ENCODE measurements at regions not wholly inside any gene's neighbourhood (a gene's known extent, or its start where the extent isn't known, plus 50 kb on each side); places are given as distances from the start of the nearest gene placed in this dataset.

DNA sequence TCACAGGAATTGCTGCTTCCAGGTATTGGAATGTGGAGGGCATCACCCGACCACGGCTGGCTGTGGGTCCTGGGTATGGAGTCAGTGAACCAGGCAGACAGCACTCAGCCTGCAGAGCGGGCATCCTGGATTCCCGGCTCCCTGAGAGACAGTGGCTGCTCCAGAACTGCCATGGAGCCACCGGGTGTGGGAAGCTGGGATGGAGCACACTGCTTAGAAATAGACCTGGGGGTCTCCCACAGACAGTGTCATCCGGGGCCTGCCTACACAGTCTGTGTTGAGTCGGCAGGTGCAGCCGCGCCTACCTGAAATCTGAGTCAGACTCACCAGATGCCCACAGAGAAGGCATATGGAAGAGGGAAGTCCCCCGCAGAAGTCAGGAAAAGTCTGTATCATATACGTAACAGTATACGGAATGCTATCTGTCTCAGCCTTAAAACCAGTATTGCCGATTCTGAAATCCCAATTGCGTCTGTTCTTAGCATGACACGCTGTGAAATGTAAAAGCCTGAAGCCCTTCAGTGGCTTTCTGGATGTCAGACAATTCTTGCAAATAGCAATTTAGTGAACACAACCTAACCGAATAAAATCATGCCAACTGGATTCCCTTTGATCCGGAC, 509.7 kb upstream of the MYT1L start:
- peaks cover 76% of the 10 kb centered on the region for H3K9me3 Mint-ChIP-seq
- no peak overlapping the region for H3K4me3 Mint-ChIP-seq
- TF ChIP-seq, protein P1, sequence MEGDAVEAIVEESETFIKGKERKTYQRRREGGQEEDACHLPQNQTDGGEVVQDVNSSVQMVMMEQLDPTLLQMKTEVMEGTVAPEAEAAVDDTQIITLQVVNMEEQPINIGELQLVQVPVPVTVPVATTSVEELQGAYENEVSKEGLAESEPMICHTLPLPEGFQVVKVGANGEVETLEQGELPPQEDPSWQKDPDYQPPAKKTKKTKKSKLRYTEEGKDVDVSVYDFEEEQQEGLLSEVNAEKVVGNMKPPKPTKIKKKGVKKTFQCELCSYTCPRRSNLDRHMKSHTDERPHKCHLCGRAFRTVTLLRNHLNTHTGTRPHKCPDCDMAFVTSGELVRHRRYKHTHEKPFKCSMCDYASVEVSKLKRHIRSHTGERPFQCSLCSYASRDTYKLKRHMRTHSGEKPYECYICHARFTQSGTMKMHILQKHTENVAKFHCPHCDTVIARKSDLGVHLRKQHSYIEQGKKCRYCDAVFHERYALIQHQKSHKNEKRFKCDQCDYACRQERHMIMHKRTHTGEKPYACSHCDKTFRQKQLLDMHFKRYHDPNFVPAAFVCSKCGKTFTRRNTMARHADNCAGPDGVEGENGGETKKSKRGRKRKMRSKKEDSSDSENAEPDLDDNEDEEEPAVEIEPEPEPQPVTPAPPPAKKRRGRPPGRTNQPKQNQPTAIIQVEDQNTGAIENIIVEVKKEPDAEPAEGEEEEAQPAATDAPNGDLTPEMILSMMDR (IDR thresholded peaks at IDR 0.05) = no peak
- H3K27me3 Mint-ChIP-seq (ENCODE audit: insufficient read depth) = no peaks in the 10 kb centered on the region; the same call in none of the 2 replicates
- no peaks in the 10 kb centered on the region for H3K4me1 Mint-ChIP-seq (ENCODE audit: low read depth)
- H3K27ac Mint-ChIP-seq = no peak overlapping the region
- DNase-seq = no peak
- H3K36me3 Mint-ChIP-seq (ENCODE audit: low read depth) = peaks cover 12% of the 10 kb centered on the region; the same call in 1 of the 2 replicates

DNA sequence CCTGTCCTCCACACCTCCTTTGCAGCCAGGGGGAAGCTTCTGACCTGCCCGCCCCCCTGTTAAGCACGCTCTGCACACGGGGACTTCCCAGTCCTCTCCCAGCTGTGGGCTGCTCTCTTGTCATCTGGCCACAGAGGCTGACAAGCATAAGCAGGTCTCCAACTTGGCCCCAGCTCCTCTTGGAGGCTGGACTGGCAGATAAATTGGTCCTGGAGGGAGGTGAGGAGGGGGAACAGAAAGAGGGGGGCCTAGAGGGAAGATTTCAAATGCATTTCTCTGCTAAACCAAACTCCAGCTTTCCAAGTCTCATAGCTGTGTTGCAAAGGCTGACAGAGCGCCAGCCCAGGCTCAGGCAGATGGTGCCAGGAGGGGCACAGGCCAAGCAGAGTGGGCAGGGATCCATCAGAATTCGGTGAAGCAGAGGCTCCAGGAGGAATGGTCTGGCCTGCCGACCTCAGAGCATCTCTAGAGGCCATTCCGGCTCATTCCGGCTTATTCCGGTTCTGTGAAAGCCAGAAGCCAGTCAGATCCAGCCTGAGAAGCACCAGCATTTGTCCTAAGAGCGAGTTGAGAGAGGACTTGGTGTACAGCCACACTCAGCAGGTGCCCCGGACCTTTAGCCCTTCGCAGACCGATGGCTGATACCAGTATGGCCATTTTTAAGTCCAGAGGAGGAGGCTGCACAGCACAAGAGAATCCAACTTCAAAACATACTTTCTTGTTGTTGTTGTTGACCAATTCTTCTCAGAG, 508.9 kb upstream of the MYT1L start:
- peaks cover 12% of the 10 kb centered on the region; the same call in 1 of the 2 replicates for H3K36me3 Mint-ChIP-seq (ENCODE audit: low read depth)
- no peak overlapping the region for H3K27ac Mint-ChIP-seq

DNA sequence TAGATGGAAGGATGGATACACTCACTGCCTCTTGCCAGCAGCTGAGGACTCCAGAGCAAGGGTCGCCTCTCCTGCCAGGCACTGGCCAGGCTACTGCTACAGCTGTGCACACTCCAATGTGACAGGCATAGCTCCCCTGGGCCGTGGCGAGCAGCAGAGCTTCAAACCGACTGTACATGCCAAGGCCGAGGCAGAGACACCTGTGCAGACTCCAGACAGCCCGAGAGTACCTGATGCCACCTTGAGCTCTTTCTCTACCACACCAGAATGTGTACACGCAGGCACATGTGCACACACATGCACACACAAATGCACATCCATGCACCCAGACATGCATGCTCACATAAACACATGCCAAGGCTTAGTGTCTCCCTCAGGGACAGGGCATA, 508.3 kb upstream of the MYT1L start:
- Mint-ChIP-seq H3K4me1 (ENCODE audit: low read depth) (no peaks in the 10 kb centered on the region), H3K4me3 (no peak overlapping the region), H3K36me3 (ENCODE audit: low read depth) (peaks cover 12% of the 10 kb centered on the region; the same call in 1 of the 2 replicates), H3K27me3 (ENCODE audit: insufficient read depth) (no peaks in the 10 kb centered on the region; the same call in none of the 2 replicates), H3K9me3 (peaks cover 76% of the 10 kb centered on the region), H3K27ac (no peak overlapping the region)
- no peak for DNase-seq
- TF ChIP-seq, protein P1 (IDR thresholded peaks at IDR 0.05) = no peak

More for the DNA sequence above, 508.9 kb upstream of the MYT1L start:
- Mint-ChIP-seq H3K9me3 (peaks cover 76% of the 10 kb centered on the region), H3K27me3 (ENCODE audit: insufficient read depth) (no peaks in the 10 kb centered on the region; the same call in 1 of the 2 replicates), H3K4me3 (no peak overlapping the region), H3K4me1 (ENCODE audit: low read depth) (no peaks in the 10 kb centered on the region)
- no peak for DNase-seq
- TF ChIP-seq, protein P1 (IDR thresholded peaks at IDR 0.05) = no peak

DNA sequence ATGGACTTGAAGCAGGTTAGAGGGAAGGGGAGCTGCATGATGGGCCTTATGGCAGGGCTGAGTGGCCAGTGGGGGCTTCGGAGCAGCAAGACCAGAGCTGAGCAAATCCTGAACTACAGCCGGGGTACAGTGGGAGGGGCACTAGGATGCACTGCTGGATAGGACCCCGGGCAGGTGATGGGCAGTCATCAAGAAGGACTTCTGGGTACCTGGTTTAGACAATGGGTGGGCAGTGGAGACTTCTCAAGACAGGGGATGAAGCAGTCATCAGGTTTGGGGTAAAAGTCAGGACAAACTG, 507.4 kb upstream of the MYT1L start:
- Mint-ChIP-seq H3K27me3 (ENCODE audit: insufficient read depth) (no peaks in the 10 kb centered on the region; the same call in none of the 2 replicates), H3K27ac (no peak overlapping the region), H3K4me1 (ENCODE audit: low read depth) (no peaks in the 10 kb centered on the region), H3K36me3 (ENCODE audit: low read depth) (peaks cover 12% of the 10 kb centered on the region; the same call in 1 of the 2 replicates), H3K9me3 (peaks cover 82% of the 10 kb centered on the region), H3K4me3 (no peak overlapping the region)
- TF ChIP-seq, protein P1 (IDR thresholded peaks at IDR 0.05) = no peak
- DNase-seq = no peak

DNA sequence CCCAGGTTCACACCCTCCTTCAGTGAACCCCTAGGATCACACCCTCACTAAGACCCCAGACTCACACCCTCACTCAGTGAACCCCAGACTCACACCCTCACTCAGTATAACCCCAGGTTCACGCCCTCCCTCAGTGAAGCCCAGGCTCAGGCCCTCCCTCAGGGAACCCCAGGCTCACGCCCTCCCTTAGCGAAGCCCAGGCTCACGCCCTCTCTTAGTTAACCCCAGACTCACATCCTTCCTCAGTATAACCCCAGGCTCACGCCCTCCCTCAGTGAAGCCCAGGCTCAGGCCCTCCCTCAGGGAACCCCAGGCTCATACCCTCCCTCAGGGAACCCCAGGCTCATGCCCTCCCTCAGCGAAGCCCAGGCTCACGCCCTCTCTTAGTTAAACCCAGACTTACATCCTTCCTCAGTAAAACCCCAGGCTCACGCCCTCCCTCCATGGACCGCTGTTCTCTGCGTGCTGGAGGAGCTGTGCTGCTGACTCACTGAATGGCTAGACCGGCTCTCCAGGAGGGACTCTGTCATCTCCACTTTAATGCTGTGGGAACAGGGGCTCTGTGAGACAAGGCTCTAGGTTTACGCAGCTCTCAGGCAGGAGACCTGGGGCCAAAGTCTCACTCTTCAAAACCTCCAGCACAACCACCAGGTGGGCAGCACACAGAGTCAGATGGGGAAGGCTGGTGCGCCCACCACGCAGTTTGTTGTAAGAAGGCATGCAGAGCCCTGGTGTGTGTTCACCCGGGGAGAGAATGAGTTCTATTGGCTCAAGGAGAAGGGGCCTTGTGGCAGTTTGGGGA, 506.9 kb upstream of the MYT1L start:
- Mint-ChIP-seq H3K9me3 (peaks cover 87% of the 10 kb centered on the region), H3K4me3 (no peak overlapping the region), H3K27ac (no peak overlapping the region), H3K4me1 (ENCODE audit: low read depth) (no peaks in the 10 kb centered on the region), H3K27me3 (ENCODE audit: insufficient read depth) (peaks cover 1% of the 10 kb centered on the region), H3K36me3 (ENCODE audit: low read depth) (peaks cover 12% of the 10 kb centered on the region; the same call in 1 of the 2 replicates)
- no peak for DNase-seq
- TF ChIP-seq, protein P1 (IDR thresholded peaks at IDR 0.05) = no peak

All from HFFc6 (cell line).